ENCODE measurements at regions not wholly inside any gene's neighbourhood (a gene's known extent, or its start where the extent isn't known, plus 50 kb on each side); places are given as distances from the start of the nearest gene placed in this dataset.

DNA sequence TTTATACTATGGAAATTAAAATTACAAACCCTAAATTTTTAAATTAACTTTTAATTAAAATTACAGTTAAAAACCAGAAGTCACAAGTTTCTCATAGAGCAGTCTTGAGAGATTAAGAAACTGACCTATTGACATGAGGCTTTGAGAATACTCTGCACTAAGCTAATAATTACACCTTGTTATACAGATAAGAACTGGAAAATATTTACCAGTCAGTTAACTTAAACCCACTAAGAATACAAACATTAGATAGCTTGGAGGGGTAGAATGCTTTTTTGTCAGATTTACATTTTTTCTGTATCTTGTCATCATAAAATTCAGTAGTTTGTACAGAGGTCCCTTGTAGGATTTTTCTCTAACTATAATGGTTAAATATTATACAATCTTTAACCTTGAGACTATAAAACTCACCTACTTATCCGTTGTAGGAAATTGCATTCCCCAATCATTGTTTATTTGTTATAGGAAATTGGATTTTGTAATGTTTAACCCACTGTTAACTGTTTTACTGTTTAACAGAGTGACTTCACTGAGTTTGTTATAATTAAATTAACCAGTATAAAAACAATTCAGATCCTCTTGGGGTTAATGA is 219.7 kb upstream of the PKDCC start:
- no peak for DNase-seq

- no peak for DNase-seq
Measured at GRCh38 chr2:41829052-41829451, 218.8 kb upstream of the PKDCC start.

DNA sequence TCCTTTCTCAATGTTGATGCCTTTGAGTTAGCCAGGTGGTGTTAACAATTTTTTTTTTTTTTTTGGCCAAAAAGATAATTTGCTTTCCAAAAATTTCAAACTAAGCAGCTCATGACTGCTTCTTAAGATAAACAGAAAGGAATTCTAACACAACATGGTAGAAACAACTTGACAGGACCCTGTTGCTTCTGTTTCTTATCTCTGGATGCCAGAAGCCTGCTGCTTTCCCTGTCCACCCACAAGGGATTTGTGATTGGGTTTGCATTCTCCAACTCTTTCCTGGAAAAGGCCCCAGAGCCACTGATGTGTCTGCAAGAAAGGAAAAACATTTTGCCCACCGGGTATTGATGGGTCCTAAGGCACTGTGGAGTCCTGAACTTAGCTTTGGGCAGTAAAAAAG is 217.2 kb upstream of the PKDCC start:
- no peak for DNase-seq

DNA sequence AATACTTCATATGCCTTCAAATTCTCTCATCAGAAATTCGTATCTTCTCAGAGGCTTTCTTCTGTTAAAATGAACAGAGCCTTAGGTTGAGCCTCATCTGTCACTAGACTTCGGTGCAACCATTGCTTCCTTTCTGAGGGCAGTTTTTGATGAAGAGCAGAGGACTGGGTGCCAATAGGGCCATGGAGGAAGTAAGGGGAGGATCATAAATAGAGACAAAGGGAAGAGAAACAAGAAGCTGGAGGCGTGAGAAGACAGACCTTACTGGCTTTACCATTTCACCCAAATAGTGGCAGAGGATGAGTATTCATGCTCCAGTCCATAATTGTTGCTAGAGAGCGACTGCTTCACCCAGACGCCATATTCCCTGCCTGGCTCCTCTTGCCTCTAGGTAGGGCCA is 215.6 kb upstream of the PKDCC start:
- DNase-seq: no peak

GRCh38 chr2:41835401-41835800 is 212.4 kb upstream of the PKDCC start:
- no peak for DNase-seq

GRCh38 chr2:41836948-41837347 is 210.9 kb upstream of the PKDCC start:
- DNase-seq: no peak

DNA sequence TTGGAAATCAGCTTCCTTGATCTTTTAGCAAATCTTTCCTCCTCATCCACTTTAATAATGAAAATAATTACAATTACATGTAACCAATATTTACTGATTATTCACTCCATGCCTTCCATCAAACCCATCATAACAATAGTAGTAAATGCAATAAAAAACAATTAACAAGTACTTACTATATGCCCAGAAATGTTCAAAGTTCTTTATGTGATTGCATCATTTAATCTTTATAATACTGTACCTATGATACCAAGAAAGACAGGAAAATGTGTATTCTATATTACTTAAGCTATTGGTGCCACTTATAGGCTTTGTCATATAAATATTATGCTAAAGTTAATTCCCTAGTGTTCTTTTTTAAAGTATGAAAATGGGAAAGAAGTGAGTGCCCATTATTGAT is 210.2 kb upstream of the PKDCC start:
- no peak for DNase-seq

- DNase-seq: peak; percentile 98
Measured at GRCh38 chr2:41840702-41841551, 206.9 kb upstream of the PKDCC start.

GRCh38 chr2:41846962-41847361 is 200.9 kb upstream of the PKDCC start:
- no peak for DNase-seq

DNA sequence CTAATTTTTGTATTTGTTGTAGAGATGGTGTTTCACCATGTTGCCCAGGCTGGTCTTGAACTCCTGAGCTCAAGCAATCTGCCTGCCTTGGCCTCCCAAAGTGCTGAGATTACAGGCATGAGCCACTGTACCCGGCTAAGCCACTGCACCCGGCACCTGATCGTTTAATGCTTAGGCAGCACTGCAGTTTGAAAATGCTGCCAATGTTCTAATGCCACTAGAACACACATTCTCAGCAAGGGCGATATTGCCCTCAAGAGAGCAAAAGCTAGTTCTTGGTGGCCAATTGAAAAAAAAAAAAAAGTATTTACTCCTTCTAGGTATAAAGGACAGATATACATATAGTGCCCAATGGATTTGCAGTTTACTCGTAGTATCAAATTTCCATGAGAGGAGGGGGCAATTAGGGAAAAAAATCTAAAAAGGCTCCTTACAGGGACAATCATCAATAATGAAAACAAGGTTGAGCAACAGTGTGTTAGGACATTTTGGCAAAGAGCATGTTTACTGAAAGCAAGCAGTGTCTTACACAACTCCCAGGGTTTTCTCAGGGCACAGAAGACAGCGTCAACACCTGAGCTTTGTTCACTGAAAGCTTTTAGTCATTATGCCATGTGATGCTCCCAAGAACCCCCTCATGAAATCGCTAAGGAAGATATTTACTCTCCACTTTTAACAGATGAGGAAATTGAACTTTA is 199.9 kb upstream of the PKDCC start:
- DNase-seq: no peak

DNA sequence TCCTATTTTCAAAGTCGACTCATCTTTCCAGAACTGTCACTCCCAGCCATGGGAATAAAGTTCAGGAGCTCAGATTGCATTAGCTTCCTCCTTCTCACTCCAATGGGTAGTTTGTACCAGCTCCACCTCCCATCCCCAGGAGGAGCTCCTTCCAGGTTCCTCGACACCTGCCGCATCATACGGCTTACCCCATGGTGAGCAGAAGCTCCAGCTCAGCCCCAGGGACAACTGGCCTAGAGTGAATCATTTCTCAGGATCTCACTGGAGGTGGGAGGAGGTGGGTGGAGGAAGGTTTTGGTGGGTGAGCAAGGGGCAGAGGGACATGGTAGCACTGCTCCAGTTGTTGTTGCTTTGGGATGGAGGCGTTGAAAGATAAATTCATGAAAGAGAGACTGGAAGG is 196.3 kb upstream of the PKDCC start:
- no peak for DNase-seq

DNA sequence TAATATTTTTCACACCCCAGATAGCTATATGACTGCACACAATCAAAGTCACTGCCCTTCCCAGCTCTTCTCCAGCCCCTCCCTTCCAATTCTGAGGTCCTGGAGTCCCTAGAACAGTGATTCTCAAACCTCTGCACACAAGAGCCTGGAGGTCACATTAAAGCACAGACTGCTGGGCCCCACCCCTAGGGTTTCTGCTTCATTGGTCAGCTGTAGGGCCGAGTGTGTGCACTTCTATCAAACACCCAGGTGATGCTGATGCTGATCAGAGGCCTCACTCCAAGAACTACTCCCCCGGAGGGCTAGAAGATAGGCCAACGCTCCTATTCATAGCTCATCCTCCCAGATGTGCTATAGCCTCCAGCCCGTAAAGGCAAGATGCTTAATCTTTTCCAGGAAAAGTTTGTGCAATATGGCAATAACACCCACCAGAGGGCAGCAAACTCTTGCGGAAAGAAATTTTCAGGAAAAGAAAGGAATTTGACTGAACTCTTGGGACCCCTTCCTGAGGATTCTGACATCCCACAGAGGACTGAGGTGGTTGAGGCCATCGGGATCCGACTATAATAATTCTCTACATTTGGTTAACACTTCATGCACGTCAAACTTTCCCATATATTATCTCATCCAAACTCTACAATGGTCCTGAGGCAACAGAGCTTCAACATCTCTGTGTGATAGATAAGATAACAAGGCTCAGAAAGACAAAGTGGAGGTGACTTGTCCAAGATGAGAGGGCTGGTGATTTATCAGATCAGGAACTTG is 194.2 kb upstream of the PKDCC start:
- no peak for DNase-seq

GRCh38 chr2:41854227-41854626 is 193.6 kb upstream of the PKDCC start:
- peak; percentile 16 for DNase-seq

DNA sequence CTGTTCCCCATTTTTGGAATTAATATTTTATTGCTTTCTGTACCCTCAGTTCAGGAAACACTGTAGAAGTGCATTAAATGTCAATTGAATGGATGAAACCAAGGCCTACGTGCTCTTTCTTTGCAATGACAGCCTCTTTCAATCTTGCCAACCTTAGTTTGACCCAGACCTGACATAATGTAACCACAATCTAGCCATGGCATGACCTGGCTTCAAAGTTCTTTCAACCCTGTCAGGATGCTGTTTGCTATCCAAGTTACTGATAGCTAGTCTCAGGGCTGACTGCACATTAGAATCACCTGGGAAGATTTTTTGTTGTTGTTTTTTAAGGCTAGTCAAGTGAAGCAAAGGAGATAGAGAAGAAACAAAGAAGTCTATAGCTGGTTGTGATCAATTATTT is 190.9 kb upstream of the PKDCC start:
- no peak for DNase-seq

GRCh38 chr2:41859615-41860514 is 188.0 kb upstream of the PKDCC start:
- DNase-seq: no peak

GRCh38 chr2:41863062-41863461 is 184.8 kb upstream of the PKDCC start:
- no peak for DNase-seq

DNA sequence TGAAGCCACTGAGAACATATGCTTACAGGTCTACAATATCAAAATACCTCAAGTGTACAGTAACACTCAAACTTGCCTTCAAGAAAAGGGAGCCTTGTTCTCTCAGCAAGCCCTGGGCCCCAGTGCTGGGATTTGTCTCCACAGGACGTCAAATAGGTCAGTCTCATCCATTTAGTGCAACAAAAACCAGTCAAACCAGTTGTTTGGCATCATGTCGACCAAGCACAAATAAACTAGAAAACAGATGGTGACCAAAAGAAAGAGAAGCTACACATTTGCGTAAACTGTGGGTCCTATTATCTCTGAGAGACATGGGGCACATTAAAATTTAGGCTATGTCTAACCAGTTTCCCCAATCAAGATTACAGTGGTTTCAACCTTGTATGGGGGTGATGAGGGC is 182.6 kb upstream of the PKDCC start:
- DNase-seq: no peak

- DNase-seq: no peak
Measured at GRCh38 chr2:41867553-41867952, 180.3 kb upstream of the PKDCC start.

- peak; percentile 72 for DNase-seq
Measured at GRCh38 chr2:41869542-41870264, 178.1 kb upstream of the PKDCC start.

- no peak for DNase-seq
Measured at GRCh38 chr2:41870265-41870585, 177.6 kb upstream of the PKDCC start.

DNA sequence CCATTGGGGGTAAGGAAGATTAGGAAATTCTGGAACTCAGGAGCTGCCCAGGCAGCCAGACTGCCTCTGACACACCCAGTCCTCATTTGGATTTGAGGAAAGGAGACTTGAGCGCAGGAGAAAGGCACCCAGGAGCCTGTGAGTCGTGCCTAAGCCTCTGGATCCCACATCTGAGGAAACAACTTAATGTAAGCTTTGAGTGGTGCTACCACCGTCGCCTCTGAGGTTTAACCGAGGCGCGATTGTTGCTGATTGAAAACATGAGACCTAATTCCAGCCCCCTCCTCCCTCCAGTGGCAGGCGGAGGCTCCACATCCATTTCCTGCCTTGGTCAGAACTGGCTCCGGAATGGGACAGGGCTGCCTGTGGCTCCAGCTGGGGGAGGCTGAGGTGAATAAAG is 176.7 kb upstream of the PKDCC start:
- no peak for DNase-seq

DNA sequence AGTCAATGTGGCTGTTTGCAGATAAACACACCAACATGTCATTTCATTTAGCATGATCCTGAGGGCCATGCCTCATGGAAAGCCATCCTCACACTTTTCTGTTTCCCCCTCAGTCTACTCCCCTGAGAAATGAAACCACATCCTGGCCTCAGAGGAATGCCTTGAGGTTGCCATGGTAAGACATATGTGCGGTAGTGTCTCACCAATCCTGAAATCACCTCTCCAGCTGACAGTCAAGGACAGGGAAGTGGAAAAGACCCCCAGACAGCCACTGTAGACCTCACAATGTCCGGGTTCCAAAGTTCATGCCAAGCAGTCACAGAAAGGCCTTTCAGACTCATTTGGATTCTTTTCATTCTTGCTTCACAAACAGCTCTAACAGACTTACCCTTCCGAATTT is 175.2 kb upstream of the PKDCC start:
- DNase-seq: no peak

Data from activated naive CD4-positive, alpha-beta T cell treated with anti-CD3 and anti-CD28 coated beads, Interleukin-2, amount 50 U/mL, for 16 hours (primary cell).